ENCODE measurements at regions not wholly inside any gene's neighbourhood (a gene's known extent, or its start where the extent isn't known, plus 50 kb on each side); places are given as distances from the start of the nearest gene placed in this dataset.

GRCh38 chr3:67821135-67821534 lies 166.7 kb upstream of the SUCLG2 start:
- no peaks in the 10 kb centered on the region for H3K36me3 ChIP-seq (ENCODE audit: insufficient read depth in 1 of 2, low read depth in 1 of 2)
- ATAC-seq: no peak
- no peaks in the 10 kb centered on the region for H3K4me1 ChIP-seq
- H3K9me3 ChIP-seq: peaks cover 3% of the 10 kb centered on the region
- H3K27me3 ChIP-seq (ENCODE audit: insufficient read depth in 3 of 3, low read length in 2 of 3): no peaks in the 10 kb centered on the region
- no peak overlapping the region for H3K27ac ChIP-seq
- no peak for DNase-seq
- WGBS, 3 donors: 64 to 70% (median 69%) methylated on average over 4 of the region's 4 CpGs
- H3K4me3 ChIP-seq: no peak overlapping the region
- no peak for TF ChIP-seq CTCF (IDR thresholded peaks at IDR 0.05)
- intact Hi-C loops (cut with DNase I): loop anchor here in 1 of 2 donors (10.0 kb wide), 1 partner anchor 1054 kb away; no protein-coding TSS in a partner anchor

- Histone ChIP-seq H3K4me3 (no peak overlapping the region), H3K9me3 (peaks cover 3% of the 10 kb centered on the region), H3K27me3 (ENCODE audit: insufficient read depth in 3 of 3, low read length in 2 of 3) (no peaks in the 10 kb centered on the region), H3K27ac (no peak overlapping the region), H3K36me3 (ENCODE audit: insufficient read depth in 1 of 2, low read depth in 1 of 2) (no peaks in the 10 kb centered on the region), H3K4me1 (no peaks in the 10 kb centered on the region)
- WGBS, 3 donors: 50 to 54% (median 50%) methylated on average over 1 of the region's 1 CpG
- ATAC-seq: no peak
- no peak for DNase-seq
- intact Hi-C loops (cut with DNase I): no loop called here
- TF ChIP-seq CTCF (IDR thresholded peaks at IDR 0.05): no peak
Measured at GRCh38 chr3:67819447-67819846, 165.0 kb upstream of the SUCLG2 start.

- intact Hi-C loops (cut with DNase I): no loop called here
- Histone ChIP-seq H3K4me1 (no peaks in the 10 kb centered on the region), H3K4me3 (no peak overlapping the region), H3K27me3 (ENCODE audit: insufficient read depth in 3 of 3, low read length in 2 of 3) (no peaks in the 10 kb centered on the region), H3K9me3 (no peaks in the 10 kb centered on the region), H3K27ac (no peak overlapping the region), H3K36me3 (ENCODE audit: insufficient read depth in 1 of 2, low read depth in 1 of 2) (no peaks in the 10 kb centered on the region)
- DNase-seq (no peak), ATAC-seq (no peak)
- no peak for TF ChIP-seq CTCF (IDR thresholded peaks at IDR 0.05)
- WGBS, 3 donors: 73 to 77% (median 76%) methylated on average over 4 of the region's 4 CpGs
Measured at GRCh38 chr3:67809370-67809935, 155.0 kb upstream of the SUCLG2 start.

GRCh38 chr3:67808906-67809305 lies 154.5 kb upstream of the SUCLG2 start:
- no peak for ATAC-seq
- intact Hi-C loops (cut with DNase I): no loop called here
- Histone ChIP-seq H3K4me3 (no peak overlapping the region), H3K27ac (no peak overlapping the region), H3K36me3 (ENCODE audit: insufficient read depth in 1 of 2, low read depth in 1 of 2) (no peaks in the 10 kb centered on the region), H3K27me3 (ENCODE audit: insufficient read depth in 3 of 3, low read length in 2 of 3) (no peaks in the 10 kb centered on the region), H3K9me3 (no peaks in the 10 kb centered on the region), H3K4me1 (no peaks in the 10 kb centered on the region)
- 44 to 71% (median 47%) methylated on average over 3 of the region's 3 CpGs for WGBS, 3 donors
- DNase-seq: no peak
- TF ChIP-seq CTCF (IDR thresholded peaks at IDR 0.05): no peak

- H3K27ac ChIP-seq: no peak overlapping the region
- intact Hi-C loops (cut with DNase I): no loop called here
- no peaks in the 10 kb centered on the region for H3K27me3 ChIP-seq (ENCODE audit: insufficient read depth in 3 of 3, low read length in 2 of 3)
- H3K4me1 ChIP-seq: no peaks in the 10 kb centered on the region
- no peaks in the 10 kb centered on the region for H3K36me3 ChIP-seq (ENCODE audit: insufficient read depth in 1 of 2, low read depth in 1 of 2)
- no peak for TF ChIP-seq CTCF (IDR thresholded peaks at IDR 0.05)
- H3K9me3 ChIP-seq: no peaks in the 10 kb centered on the region
- no peak overlapping the region for H3K4me3 ChIP-seq
- 77 to 86% (median 84%) methylated on average over 3 of the region's 3 CpGs for WGBS, 3 donors
- ATAC-seq (no peak), DNase-seq (no peak)
Measured at GRCh38 chr3:67804578-67804977, 150.2 kb upstream of the SUCLG2 start.
